Myocyte (in vitro differentiated cells): ENCODE measurements at regions not wholly inside any gene's neighbourhood (a gene's known extent, or its start where the extent isn't known, plus 50 kb on each side); places are given as distances from the start of the nearest gene placed in this dataset.

Experiments
- DNase-seq: peaks from one replicate; pipeline ENCODE4 v3.0.0-alpha.2; 2012; ENCODE audit warnings: low read depth

GRCh38 chr4:57496697-57497471, 386.7 kb upstream of the IGFBP7 start:
- DNase-seq, result no peak

GRCh38 chr4:57494821-57495220, 384.6 kb upstream of the IGFBP7 start:
- no peak for DNase-seq

GRCh38 chr4:57492251-57492878, 382.2 kb upstream of the IGFBP7 start:
- DNase-seq, result no peak

- DNase-seq, result no peak
These were observed 381.2 kb upstream of the IGFBP7 start for GRCh38 chr4:57491388-57491787.

GRCh38 chr4:57490520-57491255, 380.5 kb upstream of the IGFBP7 start:
- DNase-seq, result no peak

- DNase-seq, result no peak
These were observed 378.4 kb upstream of the IGFBP7 start for GRCh38 chr4:57488366-57489162.

- DNase-seq, result no peak
These were observed 365.2 kb upstream of the IGFBP7 start for GRCh38 chr4:57475424-57475823.

- no peak for DNase-seq
These were observed 355.3 kb upstream of the IGFBP7 start for GRCh38 chr4:57465321-57466056.

- no peak for DNase-seq
These were observed 352.7 kb upstream of the IGFBP7 start for GRCh38 chr4:57462843-57463242.

- no peak for DNase-seq
These were observed 350.8 kb upstream of the IGFBP7 start for GRCh38 chr4:57460967-57461366.

GRCh38 chr4:57448901-57449300, 338.7 kb upstream of the IGFBP7 start:
- no peak for DNase-seq

GRCh38 chr4:57448452-57448851, 338.3 kb upstream of the IGFBP7 start:
- no peak for DNase-seq

- no peak for DNase-seq
These were observed 336.1 kb upstream of the IGFBP7 start for GRCh38 chr4:57446266-57446665.

- no peak for DNase-seq
These were observed 335.5 kb upstream of the IGFBP7 start for GRCh38 chr4:57445686-57446085.

- no peak for DNase-seq
These were observed 334.5 kb upstream of the IGFBP7 start for GRCh38 chr4:57444671-57445070.

- DNase-seq, result no peak
These were observed 333.6 kb upstream of the IGFBP7 start for GRCh38 chr4:57443787-57444186.

GRCh38 chr4:57443308-57443707, 333.1 kb upstream of the IGFBP7 start:
- no peak for DNase-seq

- peak; percentile 4 for DNase-seq
These were observed 332.7 kb upstream of the IGFBP7 start for GRCh38 chr4:57442831-57443291.

GRCh38 chr4:57442241-57442640, 332.1 kb upstream of the IGFBP7 start:
- DNase-seq, result no peak

GRCh38 chr4:57437649-57438048, 327.5 kb upstream of the IGFBP7 start:
- DNase-seq, result no peak

- no peak for DNase-seq
These were observed 325.1 kb upstream of the IGFBP7 start for GRCh38 chr4:57435300-57435699.
